DND-41 (cell line): ENCODE measurements at regions not wholly inside any gene's neighbourhood (a gene's known extent, or its start where the extent isn't known, plus 50 kb on each side); places are given as distances from the start of the nearest gene placed in this dataset.

ENCODE experiments used
- EZH2 ChIP-seq: IDR thresholded peaks from 3 replicates; pipeline ENCODE4 v1.6.1; 2012; ENCODE audit warnings: borderline replicate concordance, low read depth, mild to moderate bottlenecking, moderate library complexity, low read length, inconsistent platforms; ENCODE audit not compliant: severe bottlenecking
- TF ChIP-seq, protein P1 (sequence below): IDR thresholded peaks from 2 replicates; pipeline ENCODE4 v1.5.1; 2012; ENCODE audit warnings: borderline replicate concordance, low read length, moderate library complexity, mild to moderate bottlenecking; ENCODE audit not compliant: poor library complexity, severe bottlenecking; ENCODE audit errors: extremely low read depth

DNA sequence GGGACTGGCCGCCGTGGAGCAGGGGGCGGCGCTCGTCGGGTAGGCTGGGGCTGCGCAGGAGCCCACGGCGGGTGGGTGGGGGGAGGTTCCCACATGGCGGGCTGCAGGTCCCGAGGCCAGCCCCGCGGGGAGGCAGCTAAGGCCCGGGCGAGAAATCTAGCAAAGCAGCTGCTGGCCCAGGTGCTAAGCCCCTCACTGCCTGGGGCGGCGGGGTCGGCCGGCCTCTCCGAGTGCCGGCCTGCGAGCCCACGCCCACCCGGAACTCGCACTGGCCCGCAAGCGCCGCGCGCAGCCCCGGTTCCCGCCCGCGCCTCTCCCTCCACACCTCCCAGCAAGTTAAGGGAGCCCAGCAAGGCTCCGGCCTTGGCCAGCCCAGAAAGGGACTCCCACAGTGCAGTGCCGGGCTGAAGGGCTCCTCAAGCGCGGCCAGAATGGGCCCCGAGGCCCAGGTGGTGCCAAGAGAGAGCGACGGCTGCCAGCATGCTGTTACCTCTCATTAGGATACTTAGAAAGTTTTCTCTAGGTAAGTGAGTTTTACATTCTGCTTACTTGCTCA lies 1463.5 kb upstream of the MIR17HG start:
- TF ChIP-seq, protein P1, sequence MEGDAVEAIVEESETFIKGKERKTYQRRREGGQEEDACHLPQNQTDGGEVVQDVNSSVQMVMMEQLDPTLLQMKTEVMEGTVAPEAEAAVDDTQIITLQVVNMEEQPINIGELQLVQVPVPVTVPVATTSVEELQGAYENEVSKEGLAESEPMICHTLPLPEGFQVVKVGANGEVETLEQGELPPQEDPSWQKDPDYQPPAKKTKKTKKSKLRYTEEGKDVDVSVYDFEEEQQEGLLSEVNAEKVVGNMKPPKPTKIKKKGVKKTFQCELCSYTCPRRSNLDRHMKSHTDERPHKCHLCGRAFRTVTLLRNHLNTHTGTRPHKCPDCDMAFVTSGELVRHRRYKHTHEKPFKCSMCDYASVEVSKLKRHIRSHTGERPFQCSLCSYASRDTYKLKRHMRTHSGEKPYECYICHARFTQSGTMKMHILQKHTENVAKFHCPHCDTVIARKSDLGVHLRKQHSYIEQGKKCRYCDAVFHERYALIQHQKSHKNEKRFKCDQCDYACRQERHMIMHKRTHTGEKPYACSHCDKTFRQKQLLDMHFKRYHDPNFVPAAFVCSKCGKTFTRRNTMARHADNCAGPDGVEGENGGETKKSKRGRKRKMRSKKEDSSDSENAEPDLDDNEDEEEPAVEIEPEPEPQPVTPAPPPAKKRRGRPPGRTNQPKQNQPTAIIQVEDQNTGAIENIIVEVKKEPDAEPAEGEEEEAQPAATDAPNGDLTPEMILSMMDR = no peak
- TF ChIP-seq EZH2 = no peak
